Stimulated activated CD8-positive, alpha-beta memory T cell treated with anti-CD3 and anti-CD28 coated beads, Interleukin-15, amount 100 ng/mL, for 48 hours (primary cell): ENCODE measurements at regions not wholly inside any gene's neighbourhood (a gene's known extent, or its start where the extent isn't known, plus 50 kb on each side); places are given as distances from the start of the nearest gene placed in this dataset.
A peak's percentile ranks its signal among the peaks of the same experiment; 100 is the strongest.

Experiments
- DNase-seq, 2 donors: peaks; one replicate each; pipeline ENCODE4 v3.0.0-alpha.2; 2020; ENCODE audit warnings: low read depth in 2 of 2

DNA sequence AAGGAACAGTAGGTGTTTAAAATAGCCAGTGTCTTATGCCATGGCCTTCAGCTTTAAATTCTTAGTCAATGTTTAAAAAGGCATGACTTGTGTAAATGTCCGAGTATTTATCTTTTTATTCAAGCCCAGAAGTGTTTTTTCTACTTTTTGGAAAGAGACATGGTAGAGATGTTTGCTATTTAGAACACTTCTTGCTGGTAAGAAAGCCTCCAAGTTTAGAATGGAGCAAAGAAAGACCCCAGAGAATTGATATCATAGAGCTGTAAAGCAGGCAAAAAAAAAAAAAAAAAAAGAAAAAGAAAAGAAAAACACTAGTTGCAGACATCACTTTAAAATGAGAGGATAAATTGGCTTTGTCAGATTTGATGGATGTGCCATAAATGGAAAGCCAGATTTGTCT is 375.1 kb downstream of the TMEM167A start:
- no peak for DNase-seq

GRCh38 chr5:82699737-82700136 is 377.5 kb downstream of the TMEM167A start:
- no peak for DNase-seq

DNA sequence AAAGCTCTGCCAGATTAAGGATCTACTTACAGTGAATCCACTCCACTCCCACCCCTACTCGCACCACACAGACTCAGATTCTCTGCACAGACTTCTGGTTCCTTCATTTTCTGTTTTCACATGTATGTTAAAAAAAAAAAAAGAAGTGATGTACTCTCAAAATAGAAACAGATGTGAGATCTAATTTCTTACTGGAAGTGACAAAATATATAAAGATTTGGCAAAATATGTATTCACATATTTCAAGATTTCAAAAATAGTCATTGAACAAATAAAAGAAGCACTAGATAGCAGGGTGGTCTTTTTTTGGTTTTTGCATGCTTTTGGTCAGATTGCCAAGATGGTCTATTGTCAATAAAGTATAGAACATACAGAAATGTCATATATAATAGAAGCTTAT is 379.2 kb downstream of the TMEM167A start:
- DNase-seq: no peak

DNA sequence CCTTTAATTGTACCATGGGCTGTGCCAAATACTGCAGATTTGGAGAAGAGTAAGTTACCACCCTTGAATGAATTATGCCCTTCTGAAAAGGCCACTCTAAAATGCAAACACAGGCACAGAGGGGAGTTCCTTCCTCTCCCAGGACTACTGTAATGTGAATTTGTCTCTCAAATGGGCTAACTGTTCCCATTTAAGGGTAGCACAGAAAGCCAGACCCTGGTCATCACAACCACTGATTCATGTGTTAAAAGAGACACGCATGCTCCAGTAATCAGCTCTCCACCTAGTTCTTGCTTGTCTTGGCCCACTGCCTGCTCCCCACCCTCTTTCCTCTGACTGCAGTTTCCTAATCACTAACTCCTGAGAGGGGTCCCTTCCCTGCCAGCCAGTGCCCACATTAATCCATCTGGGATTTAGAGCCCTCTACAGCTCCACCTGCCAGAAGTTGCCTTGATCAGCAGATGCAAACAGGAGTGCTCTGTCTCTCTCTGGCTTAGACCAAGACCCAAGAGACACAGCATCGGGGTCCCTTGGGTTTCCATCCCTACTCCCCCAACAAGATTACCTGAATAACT is 382.4 kb downstream of the TMEM167A start:
- DNase-seq: no peak

GRCh38 chr5:82692826-82693225 is 384.4 kb downstream of the TMEM167A start:
- no peak for DNase-seq

DNA sequence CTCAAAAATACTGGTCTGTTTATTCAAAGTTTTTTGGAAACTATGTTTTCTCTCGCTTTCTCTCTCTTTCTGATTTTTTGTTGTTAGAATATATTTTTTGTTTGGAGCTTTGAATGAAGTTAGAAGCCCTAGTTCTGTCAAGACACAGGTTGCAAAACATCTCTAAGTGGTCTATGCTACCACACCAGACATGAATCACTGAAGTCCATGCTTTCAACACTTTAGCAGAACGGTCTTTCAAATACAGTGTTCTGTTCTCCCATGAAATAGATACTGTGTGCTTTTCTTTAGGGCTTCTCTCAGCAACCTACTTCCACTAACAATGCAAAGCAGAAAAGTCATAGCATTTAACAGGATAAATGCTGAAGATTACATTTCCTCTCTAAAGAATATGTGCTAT is 392.5 kb downstream of the TMEM167A start:
- DNase-seq: no peak

GRCh38 chr5:82684165-82684564 is 393.0 kb downstream of the TMEM167A start:
- DNase-seq: no peak

DNA sequence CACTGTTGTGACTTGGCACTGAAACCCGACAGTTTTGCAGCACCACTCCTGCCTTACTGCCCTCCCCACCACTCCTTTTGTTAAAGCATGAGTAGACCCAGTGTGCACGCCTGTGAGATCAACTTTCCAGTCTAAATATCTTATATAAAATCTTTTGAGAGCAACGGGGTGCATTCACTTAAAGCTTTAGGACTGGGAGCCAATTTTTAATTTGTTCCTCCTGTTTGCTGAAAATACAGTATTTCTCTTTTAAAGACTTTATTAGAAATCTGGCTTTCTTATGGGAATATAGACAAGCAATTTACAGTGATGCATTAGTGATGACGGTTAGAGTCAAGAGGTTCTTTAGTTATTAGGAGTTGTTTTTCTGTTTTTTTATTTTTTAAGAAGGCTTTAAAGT is 397.5 kb downstream of the TMEM167A start:
- DNase-seq: no peak

GRCh38 chr5:82676661-82677060 is 398.5 kb upstream of the RPS23 start:
- DNase-seq: peak in 1 of 2 donors; percentile 12

- no peak for DNase-seq
Measured at GRCh38 chr5:82674671-82675070, 396.5 kb upstream of the RPS23 start.

DNA sequence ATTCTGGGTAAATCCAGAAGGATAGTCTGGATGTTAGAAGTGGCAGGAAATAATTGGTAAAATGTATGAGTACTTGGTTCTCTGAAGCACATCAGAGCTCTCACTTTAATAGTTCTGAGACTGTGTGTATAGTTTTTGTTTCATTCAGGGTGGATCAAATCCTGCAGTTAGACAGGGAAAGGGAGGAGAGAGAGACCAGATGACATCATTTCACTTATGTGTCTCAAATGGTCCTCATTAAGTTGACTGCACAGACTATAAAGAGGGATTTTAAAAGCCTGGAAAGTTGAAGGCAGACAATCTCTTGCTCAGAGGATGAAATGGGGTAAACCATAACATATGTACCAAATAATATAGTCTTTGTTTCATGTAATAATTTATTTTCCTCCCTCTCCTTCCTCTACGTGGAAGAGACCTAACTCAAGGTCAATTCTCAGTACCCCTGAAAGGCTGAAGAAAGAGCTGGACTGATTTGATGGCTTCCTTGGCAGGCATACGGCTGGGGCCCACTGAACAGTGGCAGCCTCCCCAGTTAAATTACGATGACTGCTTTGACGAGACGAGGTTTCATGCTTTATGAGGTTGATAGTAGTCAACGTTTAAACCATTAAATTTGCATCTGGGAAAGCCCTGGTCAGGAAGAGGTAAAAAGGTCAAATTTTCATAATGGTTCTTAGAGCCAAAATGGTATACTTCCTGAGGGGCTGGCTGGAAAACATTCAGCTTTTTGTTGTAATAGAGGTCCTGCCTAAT is 395.1 kb upstream of the RPS23 start:
- peak in 1 of 2 donors; percentile 2 for DNase-seq

DNA sequence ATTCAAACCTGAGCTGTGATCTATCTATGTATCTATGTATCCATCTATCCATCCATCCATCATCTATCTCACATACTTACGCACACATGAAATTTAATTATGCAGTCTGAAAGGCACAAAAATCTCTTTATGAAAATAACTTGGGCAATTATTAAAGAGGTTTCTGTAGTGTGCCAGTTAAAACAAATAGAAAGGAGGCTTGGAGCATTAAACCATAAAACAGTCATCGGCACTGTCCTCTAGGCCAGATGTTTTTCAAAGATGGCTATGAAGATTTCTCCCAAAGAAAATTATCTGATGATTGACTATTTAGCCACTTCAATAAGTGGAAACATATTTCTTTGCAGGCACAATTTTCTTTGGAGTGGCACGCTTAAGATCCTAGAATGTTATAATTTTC is 392.5 kb upstream of the RPS23 start:
- DNase-seq: no peak

GRCh38 chr5:82669720-82670119 is 391.6 kb upstream of the RPS23 start:
- DNase-seq: no peak

- no peak for DNase-seq
Measured at GRCh38 chr5:82666312-82666711, 388.2 kb upstream of the RPS23 start.

GRCh38 chr5:82664732-82665131 is 386.6 kb upstream of the RPS23 start:
- no peak for DNase-seq

DNA sequence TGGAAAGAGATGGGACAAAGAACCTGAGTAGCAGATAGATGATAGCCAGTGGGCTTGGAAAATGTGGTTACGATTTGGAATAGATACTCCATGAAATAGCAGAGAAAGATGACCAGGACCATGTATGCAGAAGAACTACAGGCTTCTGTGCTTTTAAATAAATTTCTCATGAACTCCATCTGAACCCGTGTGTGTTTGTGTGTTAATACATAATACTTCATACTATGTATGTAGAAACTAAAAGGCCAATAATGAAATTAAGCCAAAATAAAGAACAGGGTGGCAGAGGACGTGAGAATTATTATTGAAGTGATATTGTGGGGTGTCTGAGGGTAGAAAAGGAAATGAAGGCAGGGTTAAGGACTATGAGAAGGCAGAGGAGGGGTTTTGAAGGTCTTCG is 385.1 kb upstream of the RPS23 start:
- no peak for DNase-seq

DNA sequence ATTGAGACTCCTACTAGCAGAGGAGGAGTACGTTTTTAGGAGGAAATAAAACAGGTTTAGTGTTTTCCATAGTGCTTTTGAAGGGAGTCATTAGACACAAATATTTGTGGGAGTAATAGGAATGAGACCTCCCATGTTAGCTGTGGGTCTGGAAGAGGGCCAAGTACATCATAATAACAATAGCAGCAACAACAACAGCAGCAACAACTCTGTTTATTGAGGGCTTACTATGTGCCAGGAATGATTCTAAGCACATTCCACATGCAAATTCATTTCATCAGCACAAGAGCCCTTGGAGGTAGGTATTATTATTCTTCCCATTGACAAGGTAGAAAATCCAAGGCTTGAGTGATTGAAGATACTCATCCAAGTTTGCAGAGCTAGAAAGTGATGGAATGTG is 384.2 kb upstream of the RPS23 start:
- DNase-seq: no peak

DNA sequence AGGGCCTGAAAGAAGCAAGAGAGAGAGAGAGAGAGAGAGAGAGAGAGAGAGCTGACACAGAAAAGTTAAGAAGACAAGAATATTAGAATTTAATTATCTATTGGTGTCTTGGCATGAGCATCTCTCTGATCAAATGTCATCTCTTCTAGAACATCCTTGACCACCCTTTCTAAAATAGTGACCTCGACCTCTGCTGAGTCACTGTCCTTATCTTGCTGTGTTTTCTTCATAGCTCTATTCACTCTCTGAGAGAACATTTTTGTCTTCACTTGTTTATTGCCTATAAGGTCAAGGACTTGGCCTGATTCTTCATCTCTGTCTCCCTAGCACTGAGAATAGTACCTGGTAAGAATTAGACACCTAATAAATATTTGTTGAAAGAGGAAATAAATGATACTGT is 383.8 kb upstream of the RPS23 start:
- no peak for DNase-seq

- no peak for DNase-seq
Measured at GRCh38 chr5:82661462-82661861, 383.3 kb upstream of the RPS23 start.

GRCh38 chr5:82659115-82659514 is 381.0 kb upstream of the RPS23 start:
- no peak for DNase-seq

- DNase-seq: no peak
Measured at GRCh38 chr5:82657033-82657699, 379.0 kb upstream of the RPS23 start.

- no peak for DNase-seq
Measured at GRCh38 chr5:82656341-82656761, 378.2 kb upstream of the RPS23 start.

DNA sequence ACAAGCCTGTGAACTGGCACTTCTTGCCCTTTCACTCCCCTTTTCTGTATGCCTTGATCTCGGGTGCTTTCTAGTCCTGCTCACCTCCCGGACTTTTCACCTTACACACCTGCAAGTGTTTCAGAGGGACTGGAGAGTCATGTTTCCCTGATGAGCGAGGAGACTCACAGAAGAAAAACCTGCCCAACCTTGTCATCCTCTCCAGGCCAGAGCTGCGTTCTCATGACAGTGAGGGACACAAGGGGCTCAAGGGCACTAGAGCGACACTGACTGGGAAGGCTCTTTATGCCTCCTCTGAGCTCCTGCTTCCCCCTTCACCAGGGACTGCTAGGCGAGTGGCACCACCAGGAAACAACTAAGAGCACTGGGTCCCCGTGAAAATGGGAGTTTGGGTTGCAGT is 376.9 kb upstream of the RPS23 start:
- no peak for DNase-seq
